HG03095 (cell line): ENCODE measurements at regions not wholly inside any gene's neighbourhood (a gene's known extent, or its start where the extent isn't known, plus 50 kb on each side); places are given as distances from the start of the nearest gene placed in this dataset.

ENCODE experiments used
- ATAC-seq: cut with Tn5 transposase; IDR thresholded peaks from one replicate; pipeline ENCODE4 v1.9.1; 2021; ENCODE audit warnings: moderate library complexity; ENCODE audit not compliant: unreplicated experiment

- ATAC-seq = no peak
Measured at GRCh38 chr11:127061947-127062346, 61.4 kb upstream of the KIRREL3 start.

GRCh38 chr11:127059750-127060149 is 59.2 kb upstream of the KIRREL3 start:
- ATAC-seq = no peak

GRCh38 chr11:127059286-127059685 is 58.7 kb upstream of the KIRREL3 start:
- ATAC-seq = no peak

GRCh38 chr11:127058524-127058923 is 58.0 kb upstream of the KIRREL3 start:
- no peak for ATAC-seq

- ATAC-seq = no peak
Measured at GRCh38 chr11:127057126-127057525, 56.6 kb upstream of the KIRREL3 start.

GRCh38 chr11:127056338-127056971 is 55.9 kb upstream of the KIRREL3 start:
- ATAC-seq = no peak

GRCh38 chr11:127055236-127055635 is 54.7 kb upstream of the KIRREL3 start:
- no peak for ATAC-seq

GRCh38 chr11:127054153-127054552 is 53.6 kb upstream of the KIRREL3 start:
- no peak for ATAC-seq

GRCh38 chr11:127052404-127052803 is 51.8 kb upstream of the KIRREL3 start:
- ATAC-seq = no peak
